Gastroesophageal sphincter (tissue), 3 donors: ENCODE measurements at regions not wholly inside any gene's neighbourhood (a gene's known extent, or its start where the extent isn't known, plus 50 kb on each side); places are given as distances from the start of the nearest gene placed in this dataset.

ENCODE experiments used
- EP300 ChIP-seq: sonication (generic); formaldehyde crosslinking; IDR thresholded peaks from one replicate; pipeline ENCODE4 v1.6.1; 2017; ENCODE audit warnings: antibody characterized with exemption, mild to moderate bottlenecking
- POLR2A ChIP-seq, 2 donors: fragments of 450-650 bp; IDR thresholded peaks; one replicate each; pipeline ENCODE4 v1.6.1; 2017; ENCODE audit warnings: antibody characterized with exemption in 2 of 2, mild to moderate bottlenecking in 2 of 2, moderate library complexity in 1 of 2
- POLR2AphosphoS5 ChIP-seq: sonication (generic); formaldehyde crosslinking; IDR thresholded peaks from one replicate; pipeline ENCODE4 v1.6.1; 2017; ENCODE audit warnings: antibody characterized with exemption
- TF ChIP-seq, protein P1 (sequence below), 4 experiments: fragments of 200-600 bp in 2 of 4; fragments of 450-650 bp in 2 of 4; sonication (generic) in 1 of 4; IDR thresholded peaks; one replicate each; pipeline ENCODE4 v1.5.1; 2017 to 2019; ENCODE audit warnings: antibody characterized with exemption in 4 of 4, mild to moderate bottlenecking in 2 of 4, moderate library complexity in 2 of 4

DNA sequence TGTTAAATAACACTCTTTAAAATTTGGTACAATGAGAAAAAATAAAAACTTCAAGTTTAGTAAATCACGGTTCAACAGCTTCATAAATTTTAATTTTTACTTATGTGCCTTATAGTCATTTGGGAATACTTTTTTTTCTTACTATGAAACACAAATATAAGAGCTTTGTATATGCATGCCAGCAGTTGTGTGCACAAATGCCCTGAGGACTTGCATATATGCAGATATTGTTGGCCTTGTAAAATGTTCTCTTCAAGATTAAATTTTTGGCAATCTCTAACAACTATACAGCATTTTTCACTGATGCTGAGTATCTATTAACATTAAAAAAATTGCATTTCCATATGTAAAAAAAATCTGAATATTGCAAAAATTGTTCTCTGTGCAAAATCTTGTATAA, 458.7 kb upstream of the BRINP3 start:
- no peak for TF ChIP-seq POLR2AphosphoS5
- TF ChIP-seq, protein P1, sequence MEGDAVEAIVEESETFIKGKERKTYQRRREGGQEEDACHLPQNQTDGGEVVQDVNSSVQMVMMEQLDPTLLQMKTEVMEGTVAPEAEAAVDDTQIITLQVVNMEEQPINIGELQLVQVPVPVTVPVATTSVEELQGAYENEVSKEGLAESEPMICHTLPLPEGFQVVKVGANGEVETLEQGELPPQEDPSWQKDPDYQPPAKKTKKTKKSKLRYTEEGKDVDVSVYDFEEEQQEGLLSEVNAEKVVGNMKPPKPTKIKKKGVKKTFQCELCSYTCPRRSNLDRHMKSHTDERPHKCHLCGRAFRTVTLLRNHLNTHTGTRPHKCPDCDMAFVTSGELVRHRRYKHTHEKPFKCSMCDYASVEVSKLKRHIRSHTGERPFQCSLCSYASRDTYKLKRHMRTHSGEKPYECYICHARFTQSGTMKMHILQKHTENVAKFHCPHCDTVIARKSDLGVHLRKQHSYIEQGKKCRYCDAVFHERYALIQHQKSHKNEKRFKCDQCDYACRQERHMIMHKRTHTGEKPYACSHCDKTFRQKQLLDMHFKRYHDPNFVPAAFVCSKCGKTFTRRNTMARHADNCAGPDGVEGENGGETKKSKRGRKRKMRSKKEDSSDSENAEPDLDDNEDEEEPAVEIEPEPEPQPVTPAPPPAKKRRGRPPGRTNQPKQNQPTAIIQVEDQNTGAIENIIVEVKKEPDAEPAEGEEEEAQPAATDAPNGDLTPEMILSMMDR (IDR thresholded peaks at IDR 0.05) = no peak
- TF ChIP-seq POLR2A (IDR thresholded peaks at IDR 0.05) = no peak
- no peak for TF ChIP-seq EP300
